ENCODE measurements at regions not wholly inside any gene's neighbourhood (a gene's known extent, or its start where the extent isn't known, plus 50 kb on each side); places are given as distances from the start of the nearest gene placed in this dataset.

DNA sequence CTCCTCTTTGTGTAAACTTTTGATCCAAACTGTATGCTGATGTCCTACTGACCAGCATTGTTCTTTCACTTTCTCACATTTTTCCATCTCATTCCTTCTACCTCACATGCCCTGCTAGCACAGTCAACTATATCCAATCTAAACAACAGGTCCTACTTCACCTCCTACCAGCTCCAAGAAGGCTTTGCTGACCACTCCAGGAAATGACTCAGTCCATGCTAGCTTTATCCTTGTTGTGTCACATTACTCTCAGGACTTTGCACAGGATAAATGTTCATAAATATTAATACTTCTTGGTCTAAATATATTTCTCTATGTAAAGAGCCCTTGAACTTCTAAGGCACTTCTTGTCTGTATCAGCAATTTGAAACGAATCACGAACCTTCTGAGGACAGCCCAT lies 64.9 kb upstream of the PCED1B start:
- TF ChIP-seq, protein P1, sequence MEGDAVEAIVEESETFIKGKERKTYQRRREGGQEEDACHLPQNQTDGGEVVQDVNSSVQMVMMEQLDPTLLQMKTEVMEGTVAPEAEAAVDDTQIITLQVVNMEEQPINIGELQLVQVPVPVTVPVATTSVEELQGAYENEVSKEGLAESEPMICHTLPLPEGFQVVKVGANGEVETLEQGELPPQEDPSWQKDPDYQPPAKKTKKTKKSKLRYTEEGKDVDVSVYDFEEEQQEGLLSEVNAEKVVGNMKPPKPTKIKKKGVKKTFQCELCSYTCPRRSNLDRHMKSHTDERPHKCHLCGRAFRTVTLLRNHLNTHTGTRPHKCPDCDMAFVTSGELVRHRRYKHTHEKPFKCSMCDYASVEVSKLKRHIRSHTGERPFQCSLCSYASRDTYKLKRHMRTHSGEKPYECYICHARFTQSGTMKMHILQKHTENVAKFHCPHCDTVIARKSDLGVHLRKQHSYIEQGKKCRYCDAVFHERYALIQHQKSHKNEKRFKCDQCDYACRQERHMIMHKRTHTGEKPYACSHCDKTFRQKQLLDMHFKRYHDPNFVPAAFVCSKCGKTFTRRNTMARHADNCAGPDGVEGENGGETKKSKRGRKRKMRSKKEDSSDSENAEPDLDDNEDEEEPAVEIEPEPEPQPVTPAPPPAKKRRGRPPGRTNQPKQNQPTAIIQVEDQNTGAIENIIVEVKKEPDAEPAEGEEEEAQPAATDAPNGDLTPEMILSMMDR (conservative IDR thresholded peaks at IDR 0.05; ENCODE audit: low read depth, low read length): no peak
- TF ChIP-seq EZH2 (IDR thresholded peaks at IDR 0.05; ENCODE audit: low read length, unreplicated experiment): no peak

Measured in PC-3 (cell line).